ENCODE measurements at regions not wholly inside any gene's neighbourhood (a gene's known extent, or its start where the extent isn't known, plus 50 kb on each side); places are given as distances from the start of the nearest gene placed in this dataset.

- H3K9me3 Mint-ChIP-seq: peaks cover 3% of the 10 kb centered on the region
- H3K4me1 Mint-ChIP-seq: no peaks in the 10 kb centered on the region
- no peak overlapping the region for H3K4me3 Mint-ChIP-seq
- peaks cover 7% of the 10 kb centered on the region for H3K36me3 Mint-ChIP-seq
- H3K27me3 Mint-ChIP-seq: no peaks in the 10 kb centered on the region
- H3K27ac Mint-ChIP-seq: no peak overlapping the region
These were observed 64.0 kb upstream of the STX18 start for GRCh38 chr4:4605849-4606248.

DNA sequence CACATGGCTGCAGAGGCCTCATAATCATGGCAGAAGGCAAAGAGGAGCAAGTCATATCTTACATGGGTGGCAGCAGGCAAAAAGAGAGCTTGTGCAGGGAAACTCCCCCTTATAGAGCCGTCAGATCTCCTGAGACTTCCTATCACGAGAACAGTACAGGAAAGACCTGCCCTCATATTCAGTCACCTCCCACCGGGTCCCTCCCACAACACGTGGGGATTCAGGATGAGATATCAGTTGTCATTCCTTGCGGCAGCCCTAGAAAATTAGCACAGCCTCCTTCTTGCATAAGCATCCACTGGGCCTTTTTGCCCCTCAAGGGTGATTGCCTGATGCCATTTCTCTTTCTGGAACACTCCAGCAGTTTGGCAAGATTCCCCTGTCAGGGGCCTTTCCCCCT lies 61.7 kb upstream of the STX18 start:
- H3K4me1 Mint-ChIP-seq: no peaks in the 10 kb centered on the region
- no peak overlapping the region for H3K4me3 Mint-ChIP-seq
- no peaks in the 10 kb centered on the region for H3K27me3 Mint-ChIP-seq
- peaks cover 11% of the 10 kb centered on the region for H3K36me3 Mint-ChIP-seq
- no peak overlapping the region for H3K27ac Mint-ChIP-seq
- H3K9me3 Mint-ChIP-seq: peaks cover 3% of the 10 kb centered on the region

DNA sequence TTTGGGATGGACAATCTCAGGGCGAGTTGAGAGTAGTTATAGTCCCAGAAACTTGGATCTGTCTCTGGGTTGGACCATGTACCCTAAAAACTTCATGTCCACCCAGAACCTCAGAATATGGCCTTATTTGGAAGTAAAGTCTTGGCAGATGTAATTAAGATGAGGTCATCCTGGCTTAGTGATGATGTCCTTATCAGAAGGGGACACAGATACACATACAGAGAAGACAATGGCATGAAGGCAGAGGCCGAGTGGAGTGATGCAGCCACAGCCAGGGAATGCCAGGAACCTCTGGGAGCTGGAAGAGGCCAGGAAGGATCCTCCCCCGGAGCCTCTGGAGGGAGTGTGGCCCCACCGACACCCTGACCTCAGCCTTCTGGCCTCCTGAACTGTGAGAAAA lies 61.2 kb upstream of the STX18 start:
- H3K9me3 Mint-ChIP-seq: peaks cover 3% of the 10 kb centered on the region
- no peaks in the 10 kb centered on the region for H3K27me3 Mint-ChIP-seq
- no peak overlapping the region for H3K27ac Mint-ChIP-seq
- H3K4me1 Mint-ChIP-seq: no peaks in the 10 kb centered on the region
- no peak overlapping the region for H3K4me3 Mint-ChIP-seq
- peaks cover 11% of the 10 kb centered on the region for H3K36me3 Mint-ChIP-seq

GRCh38 chr4:4602468-4602867 lies 60.6 kb upstream of the STX18 start:
- Mint-ChIP-seq H3K36me3 (peaks cover 11% of the 10 kb centered on the region), H3K4me1 (no peaks in the 10 kb centered on the region), H3K27ac (no peak overlapping the region), H3K27me3 (no peaks in the 10 kb centered on the region), H3K9me3 (peaks cover 3% of the 10 kb centered on the region), H3K4me3 (no peak overlapping the region)

- peaks cover 3% of the 10 kb centered on the region for H3K9me3 Mint-ChIP-seq
These were observed 60.0 kb upstream of the STX18 start for GRCh38 chr4:4601803-4602369.

GRCh38 chr4:4599481-4600275 lies 57.8 kb upstream of the STX18 start:
- no peak overlapping the region for H3K4me3 Mint-ChIP-seq
- H3K27ac Mint-ChIP-seq: no peak overlapping the region
- H3K27me3 Mint-ChIP-seq: no peaks in the 10 kb centered on the region
- peaks cover 21% of the 10 kb centered on the region for H3K36me3 Mint-ChIP-seq
- H3K9me3 Mint-ChIP-seq: peaks cover 10% of the 10 kb centered on the region
- no peaks in the 10 kb centered on the region for H3K4me1 Mint-ChIP-seq

More at GRCh38 chr4:4601803-4602369, 60.0 kb upstream of the STX18 start:
- Mint-ChIP-seq H3K4me3 (no peak overlapping the region), H3K27me3 (no peaks in the 10 kb centered on the region), H3K36me3 (peaks cover 11% of the 10 kb centered on the region), H3K27ac (no peak overlapping the region), H3K4me1 (no peaks in the 10 kb centered on the region)

DNA sequence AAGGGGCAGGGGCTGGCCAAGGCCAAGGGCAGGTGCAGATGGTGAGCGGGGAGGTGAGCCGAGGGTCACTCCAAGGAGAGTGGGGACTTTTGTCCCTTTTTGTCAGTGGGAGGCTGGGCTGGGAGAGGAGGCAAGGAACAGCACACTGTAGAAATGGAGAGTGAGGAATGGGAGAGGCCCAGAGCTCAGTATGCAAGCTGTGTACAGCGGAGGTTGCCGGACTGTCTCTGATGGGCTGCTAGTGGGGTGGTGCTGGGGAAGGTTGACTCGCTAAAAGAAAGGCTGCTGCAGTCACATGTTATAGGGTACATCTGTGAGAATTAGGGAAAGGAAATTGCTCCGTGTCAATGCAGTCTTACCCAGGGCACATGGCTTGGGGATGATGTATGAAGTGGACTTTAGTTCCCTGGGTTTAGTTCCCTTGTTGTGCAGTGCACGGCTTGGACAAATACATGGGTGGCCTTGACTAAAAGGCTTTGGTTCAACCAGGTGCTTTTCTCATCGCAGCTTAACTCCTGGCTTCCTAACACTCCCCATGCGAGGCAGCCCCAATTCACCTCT lies 57.1 kb upstream of the STX18 start:
- Mint-ChIP-seq H3K9me3 (peaks cover 15% of the 10 kb centered on the region), H3K36me3 (peaks cover 25% of the 10 kb centered on the region), H3K4me1 (no peaks in the 10 kb centered on the region), H3K4me3 (no peak overlapping the region), H3K27me3 (no peaks in the 10 kb centered on the region), H3K27ac (no peak overlapping the region)

GRCh38 chr4:4596720-4597119 lies 54.9 kb upstream of the STX18 start:
- Mint-ChIP-seq H3K4me3 (no peak overlapping the region), H3K9me3 (peaks cover 21% of the 10 kb centered on the region), H3K27me3 (no peaks in the 10 kb centered on the region), H3K36me3 (peaks cover 30% of the 10 kb centered on the region), H3K4me1 (no peaks in the 10 kb centered on the region), H3K27ac (no peak overlapping the region)

DNA sequence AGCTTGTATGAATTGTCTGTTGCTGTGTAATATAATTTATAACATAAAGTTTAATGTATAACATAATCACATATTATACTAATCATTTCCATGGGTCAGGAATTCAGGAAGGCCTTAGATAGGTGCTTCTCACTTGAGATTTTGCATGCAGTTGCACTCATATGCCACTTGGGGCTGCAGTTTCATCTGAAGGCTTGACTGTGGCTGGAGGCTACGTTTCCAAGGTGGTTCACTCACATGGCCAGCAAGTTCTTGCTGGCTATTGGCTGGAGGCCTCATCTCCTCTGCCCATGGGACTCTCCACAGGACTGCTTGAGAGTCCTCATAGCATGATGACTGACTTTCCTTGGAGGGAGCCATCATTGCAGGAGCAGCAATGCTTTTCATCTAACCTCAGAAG lies 53.4 kb upstream of the STX18 start:
- Mint-ChIP-seq H3K27ac (no peak overlapping the region), H3K4me3 (no peak overlapping the region), H3K4me1 (no peaks in the 10 kb centered on the region), H3K27me3 (no peaks in the 10 kb centered on the region), H3K9me3 (peaks cover 21% of the 10 kb centered on the region), H3K36me3 (peaks cover 26% of the 10 kb centered on the region)

DNA sequence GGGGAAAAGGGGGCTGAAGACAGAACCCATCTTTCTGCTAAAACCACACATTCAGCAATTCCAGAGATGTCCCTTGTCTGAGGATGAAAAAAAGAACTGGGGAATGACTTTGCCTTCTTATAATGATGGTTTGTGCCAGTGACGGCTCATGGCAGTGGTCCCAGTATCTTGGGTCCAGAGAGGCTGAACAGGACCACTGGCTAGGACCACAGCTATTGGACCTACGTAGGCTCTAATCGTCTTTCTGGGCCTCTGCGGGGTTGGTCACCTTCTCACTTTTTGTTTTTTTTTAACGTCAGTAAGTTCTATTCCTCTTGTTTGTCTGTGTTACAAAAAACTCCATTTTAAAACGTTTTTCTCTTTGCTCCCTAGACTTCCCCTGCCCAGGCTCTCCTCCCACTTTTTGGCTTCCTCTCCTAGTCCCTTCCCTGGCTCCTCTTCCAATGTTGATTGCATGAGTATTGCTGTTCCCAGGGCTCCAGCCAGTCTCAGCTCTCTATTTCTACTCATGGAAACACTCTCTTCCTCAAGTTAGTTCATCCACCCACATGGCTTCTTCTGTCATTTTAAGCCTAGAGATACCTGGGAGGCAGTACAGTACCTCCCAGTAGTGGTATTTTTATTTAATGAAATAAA lies 52.6 kb upstream of the STX18 start:
- Mint-ChIP-seq H3K4me3 (no peak overlapping the region), H3K27me3 (no peaks in the 10 kb centered on the region), H3K27ac (no peak overlapping the region), H3K4me1 (no peaks in the 10 kb centered on the region), H3K9me3 (peaks cover 21% of the 10 kb centered on the region), H3K36me3 (peaks cover 26% of the 10 kb centered on the region)

- no peak overlapping the region for H3K4me3 Mint-ChIP-seq
- H3K9me3 Mint-ChIP-seq: peaks cover 21% of the 10 kb centered on the region
- H3K4me1 Mint-ChIP-seq: no peaks in the 10 kb centered on the region
- peaks cover 26% of the 10 kb centered on the region for H3K36me3 Mint-ChIP-seq
- no peaks in the 10 kb centered on the region for H3K27me3 Mint-ChIP-seq
- no peak overlapping the region for H3K27ac Mint-ChIP-seq
These were observed 51.9 kb upstream of the STX18 start for GRCh38 chr4:4593596-4594284.

- Mint-ChIP-seq H3K4me3 (no peak overlapping the region), H3K9me3 (peaks cover 21% of the 10 kb centered on the region), H3K36me3 (peaks cover 26% of the 10 kb centered on the region), H3K4me1 (no peaks in the 10 kb centered on the region), H3K27ac (no peak overlapping the region), H3K27me3 (no peaks in the 10 kb centered on the region)
These were observed 50.6 kb upstream of the STX18 start for GRCh38 chr4:4592414-4592813.
